ENCODE measurements at regions not wholly inside any gene's neighbourhood (a gene's known extent, or its start where the extent isn't known, plus 50 kb on each side); places are given as distances from the start of the nearest gene placed in this dataset.

- TF ChIP-seq CTCF (IDR thresholded peaks at IDR 0.05; ENCODE audit: poor library complexity) (no peak), EZH2 (IDR thresholded peaks at IDR 0.05; ENCODE audit: borderline replicate concordance) (no peak), EZH2phosphoT487 (IDR thresholded peaks at IDR 0.05; ENCODE audit: low read depth, severe bottlenecking, unreplicated experiment) (no peak)
Observed at GRCh38 chr4:96681218-96681617, 841.3 kb downstream of the PDHA2 start.
